ENCODE measurements at regions not wholly inside any gene's neighbourhood (a gene's known extent, or its start where the extent isn't known, plus 50 kb on each side); places are given as distances from the start of the nearest gene placed in this dataset.

GRCh38 chr12:90152897-90153624, 444.4 kb upstream of the ATP2B1 start:
- TF ChIP-seq POLR2AphosphoS5 (IDR thresholded peaks at IDR 0.05; ENCODE audit: borderline replicate concordance, low read depth, low read length): no peak
- TF ChIP-seq EZH2 (IDR thresholded peaks at IDR 0.05): no peak
